Activated CD4-positive, alpha-beta T cell treated with anti-CD3 and anti-CD28 coated beads, Interleukin-2, amount 10 ng/mL, durations not matched to agents 7 days and 5 days (primary cell): ENCODE measurements at regions not wholly inside any gene's neighbourhood (a gene's known extent, or its start where the extent isn't known, plus 50 kb on each side); places are given as distances from the start of the nearest gene placed in this dataset.
"Not testable (repeated sequence)": the region's sequence is repeated elsewhere in the genome, so short reads cannot be mapped to it uniquely, and the experiment has no call there.

Source experiments
- CTCF ChIA-PET: fragments of 350-600 bp; sonication (Branson Sonifier 250); formaldehyde crosslinking; loops from one replicate; lab custom pipeline; 2021; ENCODE audit warnings: antibody characterized with exemption; lab: Charles Lee
- POLR2A ChIA-PET: fragments of 350-600 bp; sonication (Branson Sonifier 250); formaldehyde crosslinking; loops from one replicate; lab custom pipeline; 2021; ENCODE audit warnings: antibody characterized with exemption; lab: Charles Lee
- DNase-seq: peaks from one replicate; pipeline ENCODE4 v3.0.0-alpha.2; 2020
- H3K27ac Mint-ChIP-seq: one replicate; pipeline ENCODE4 v1.8.0; 2021; ENCODE audit warnings: mild to moderate bottlenecking, moderate library complexity, mixed read lengths
- H3K27me3 Mint-ChIP-seq: one replicate; pipeline ENCODE4 v1.8.0; 2021; ENCODE audit warnings: mixed read lengths
- H3K36me3 Mint-ChIP-seq: one replicate; pipeline ENCODE4 v1.8.0; 2021; ENCODE audit warnings: low read depth, mixed read lengths
- H3K4me1 Mint-ChIP-seq: one replicate; pipeline ENCODE4 v1.8.0; 2021; ENCODE audit warnings: mixed read lengths
- H3K4me3 Mint-ChIP-seq: one replicate; pipeline ENCODE4 v1.8.0; 2021; ENCODE audit warnings: mild to moderate bottlenecking, moderate library complexity, mixed read lengths
- H3K9me3 Mint-ChIP-seq: one replicate; pipeline ENCODE4 v1.8.0; 2021; ENCODE audit warnings: mixed read lengths

GRCh38 chr7:52179934-52180333 is 855.5 kb upstream of the POM121L12 start:
- Mint-ChIP-seq H3K36me3 (no peaks in the 10 kb centered on the region), H3K9me3 (peaks cover 5% of the 10 kb centered on the region), H3K27ac (no peak overlapping the region), H3K4me3 (no peak overlapping the region), H3K27me3 (no peaks in the 10 kb centered on the region), H3K4me1 (no peaks in the 10 kb centered on the region)
- DNase-seq, result no peak
- CTCF ChIA-PET, result no interaction called here
- POLR2A ChIA-PET, result no interaction called here

GRCh38 chr7:52168085-52168484 is 851.5 kb upstream of the COBL start:
- Mint-ChIP-seq H3K4me3 (no peak overlapping the region), H3K4me1 (no peaks in the 10 kb centered on the region), H3K36me3 (no peaks in the 10 kb centered on the region), H3K27me3 (no peaks in the 10 kb centered on the region), H3K27ac (no peak overlapping the region), H3K9me3 (no peaks in the 10 kb centered on the region)
- ChIA-PET POLR2A (no interaction called here), CTCF (no interaction called here)
- no peak for DNase-seq

DNA sequence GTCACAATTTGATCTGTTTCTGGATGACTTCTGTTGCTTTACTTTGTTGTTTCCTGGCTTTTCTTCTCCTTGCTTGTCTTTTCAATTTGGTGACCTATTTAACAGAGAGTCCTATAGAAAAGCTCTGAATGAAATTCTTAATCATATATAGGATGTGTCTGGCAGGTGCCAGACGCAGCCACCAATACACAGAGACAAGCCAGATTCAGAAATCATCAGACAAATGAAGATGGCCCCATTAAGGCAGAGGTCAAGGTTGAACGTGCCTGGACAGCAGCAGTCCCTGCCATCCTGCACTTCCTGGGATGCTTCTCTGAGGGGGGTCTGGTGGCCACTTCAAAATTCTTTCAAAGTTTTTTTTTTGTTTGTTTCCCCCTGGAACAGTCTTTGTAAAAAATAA is 846.7 kb upstream of the COBL start:
- no peaks in the 10 kb centered on the region for H3K4me1 Mint-ChIP-seq
- POLR2A ChIA-PET, result no interaction called here
- H3K9me3 Mint-ChIP-seq, result no peaks in the 10 kb centered on the region
- DNase-seq, result no peak
- H3K4me3 Mint-ChIP-seq, result no peak overlapping the region
- H3K36me3 Mint-ChIP-seq, result no peaks in the 10 kb centered on the region
- CTCF ChIA-PET, result no interaction called here
- H3K27ac Mint-ChIP-seq, result no peak overlapping the region
- H3K27me3 Mint-ChIP-seq, result no peaks in the 10 kb centered on the region

DNA sequence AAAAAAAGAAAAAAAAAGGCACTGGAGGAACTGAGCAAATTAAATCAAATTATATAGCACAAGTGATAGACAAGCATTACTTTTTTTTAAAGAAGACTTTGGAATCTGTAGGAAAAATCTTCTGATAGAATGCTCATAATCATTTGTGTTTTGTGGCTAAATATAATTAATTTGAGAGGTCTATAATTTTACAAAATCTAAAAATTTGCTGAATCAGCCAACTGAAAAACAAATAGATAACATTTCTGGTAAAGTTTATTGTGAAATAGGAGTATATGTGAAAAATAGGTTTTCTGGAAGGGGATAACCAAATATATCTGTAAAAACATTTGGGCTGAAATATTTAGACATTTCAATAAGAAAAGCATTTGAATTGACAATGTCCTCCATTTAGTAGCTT is 844.9 kb upstream of the COBL start:
- H3K4me1 Mint-ChIP-seq, result no peaks in the 10 kb centered on the region
- H3K36me3 Mint-ChIP-seq, result no peaks in the 10 kb centered on the region
- DNase-seq, result no peak
- H3K27me3 Mint-ChIP-seq, result no peaks in the 10 kb centered on the region
- CTCF ChIA-PET, result no interaction called here
- H3K27ac Mint-ChIP-seq, result no peak overlapping the region
- H3K9me3 Mint-ChIP-seq, result no peaks in the 10 kb centered on the region
- H3K4me3 Mint-ChIP-seq, result no peak overlapping the region
- POLR2A ChIA-PET, result no interaction called here

DNA sequence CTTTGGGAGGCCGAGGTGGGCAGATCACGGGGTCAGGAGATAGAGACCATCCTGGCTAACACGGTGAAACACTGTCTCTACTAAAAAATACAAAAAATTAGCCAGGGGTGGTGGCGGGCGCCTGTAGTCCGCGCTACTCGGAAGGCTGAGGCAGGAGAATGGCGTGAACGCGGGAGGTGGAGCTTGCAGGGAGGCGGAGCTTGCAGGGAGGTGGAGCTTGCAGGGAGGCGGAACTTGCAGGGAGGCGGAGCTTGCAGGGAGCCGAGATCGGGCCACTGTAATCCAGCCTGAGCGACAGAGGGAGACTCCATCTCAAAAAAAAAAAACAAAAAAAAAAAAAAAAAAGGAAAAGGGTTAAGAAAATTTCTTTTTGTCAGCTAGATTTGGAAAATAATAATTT is 842.8 kb upstream of the COBL start:
- H3K27ac Mint-ChIP-seq, H3K9me3 Mint-ChIP-seq, CTCF ChIA-PET, POLR2A ChIA-PET, H3K4me3 Mint-ChIP-seq, H3K36me3 Mint-ChIP-seq, DNase-seq, H3K27me3 Mint-ChIP-seq, H3K4me1 Mint-ChIP-seq: not testable (repeated sequence)

GRCh38 chr7:52154382-52154781 is 837.8 kb upstream of the COBL start:
- no peaks in the 10 kb centered on the region for H3K36me3 Mint-ChIP-seq
- no peak for DNase-seq
- H3K9me3 Mint-ChIP-seq, result no peaks in the 10 kb centered on the region

DNA sequence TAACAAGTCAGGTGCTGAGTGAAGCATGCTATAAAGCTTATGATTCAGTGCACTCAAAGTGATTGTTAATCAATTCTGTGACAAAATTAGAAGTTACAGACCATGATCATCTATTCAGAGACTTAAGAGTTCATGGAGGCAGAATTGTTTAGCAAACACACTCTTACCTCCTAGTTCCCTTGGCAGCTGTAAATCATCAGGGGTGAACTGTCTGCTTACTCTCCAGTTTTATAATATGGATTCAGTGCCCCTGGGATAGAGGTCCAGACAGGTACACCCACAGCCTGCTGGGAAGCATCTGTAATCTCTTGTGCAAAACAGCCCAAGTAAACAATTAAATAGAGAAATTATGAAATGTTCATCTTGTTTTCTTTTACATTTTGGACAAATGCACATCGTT is 835.0 kb upstream of the COBL start:
- POLR2A ChIA-PET, result no interaction called here

More at GRCh38 chr7:52154382-52154781, 837.8 kb upstream of the COBL start:
- Mint-ChIP-seq H3K4me3 (no peak overlapping the region), H3K4me1 (no peaks in the 10 kb centered on the region), H3K27ac (no peak overlapping the region), H3K27me3 (no peaks in the 10 kb centered on the region)
- POLR2A ChIA-PET, result no interaction called here
- CTCF ChIA-PET, result no interaction called here

DNA sequence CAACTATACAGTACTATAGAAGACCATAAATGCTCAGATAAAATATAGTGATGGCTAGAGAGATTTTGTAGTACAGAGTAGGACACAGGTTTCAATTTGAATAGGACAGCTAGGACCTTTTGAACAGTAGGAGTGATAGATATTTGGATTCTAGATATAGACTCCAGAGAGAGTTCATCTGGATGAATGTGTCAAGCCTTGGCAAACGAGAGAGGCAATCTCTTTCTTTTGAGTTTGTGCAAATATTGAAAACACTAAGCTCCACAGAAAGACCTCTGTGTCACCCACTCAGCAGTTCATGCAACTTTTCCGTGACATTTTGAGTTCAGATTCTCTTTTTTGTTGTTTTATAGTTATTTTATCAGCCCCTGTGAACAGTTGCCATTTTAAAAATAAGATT is 834.3 kb upstream of the COBL start:
- ChIA-PET CTCF (no interaction called here), POLR2A (no interaction called here)

More for the DNA sequence above, 835.0 kb upstream of the COBL start:
- Mint-ChIP-seq H3K4me3 (no peak overlapping the region), H3K36me3 (no peaks in the 10 kb centered on the region), H3K27me3 (no peaks in the 10 kb centered on the region), H3K9me3 (no peaks in the 10 kb centered on the region), H3K27ac (no peak overlapping the region), H3K4me1 (no peaks in the 10 kb centered on the region)
- DNase-seq, result no peak
- CTCF ChIA-PET, result no interaction called here

GRCh38 chr7:52146871-52147634 is 830.4 kb upstream of the COBL start:
- Mint-ChIP-seq H3K9me3 (peaks cover 3% of the 10 kb centered on the region), H3K36me3 (no peaks in the 10 kb centered on the region), H3K4me1 (no peaks in the 10 kb centered on the region), H3K4me3 (no peak overlapping the region), H3K27me3 (no peaks in the 10 kb centered on the region), H3K27ac (no peak overlapping the region)
- ChIA-PET POLR2A (no interaction called here), CTCF (no interaction called here)
- DNase-seq, result no peak

More for the DNA sequence above, 834.3 kb upstream of the COBL start:
- Mint-ChIP-seq H3K36me3 (no peaks in the 10 kb centered on the region), H3K27me3 (no peaks in the 10 kb centered on the region), H3K9me3 (no peaks in the 10 kb centered on the region), H3K27ac (no peak overlapping the region), H3K4me1 (no peaks in the 10 kb centered on the region), H3K4me3 (no peak overlapping the region)
- DNase-seq, result no peak

DNA sequence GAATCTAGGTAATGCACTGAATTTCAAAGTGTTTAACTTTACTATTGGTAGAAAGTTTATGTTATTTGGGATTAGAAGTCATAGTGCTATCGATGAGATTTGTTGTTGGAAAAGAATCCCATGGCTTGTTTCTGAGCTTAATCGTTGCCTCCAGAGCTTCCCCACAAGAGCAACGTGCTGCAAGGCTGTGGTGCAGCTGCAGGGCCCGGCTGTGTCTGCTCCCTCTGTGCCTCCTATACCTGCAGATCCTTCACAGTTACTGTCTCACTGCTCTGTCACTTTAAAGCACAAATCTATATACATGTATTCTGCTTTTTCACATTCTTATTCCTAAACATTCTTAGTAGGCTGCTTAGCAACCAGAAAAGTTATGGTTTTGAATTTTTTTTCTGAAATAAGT is 826.6 kb upstream of the COBL start:
- CTCF ChIA-PET, result no interaction called here
- Mint-ChIP-seq H3K36me3 (no peaks in the 10 kb centered on the region), H3K27ac (no peak overlapping the region), H3K4me1 (no peaks in the 10 kb centered on the region), H3K27me3 (no peaks in the 10 kb centered on the region), H3K4me3 (no peak overlapping the region), H3K9me3 (peaks cover 11% of the 10 kb centered on the region)
- POLR2A ChIA-PET, result no interaction called here
- no peak for DNase-seq

DNA sequence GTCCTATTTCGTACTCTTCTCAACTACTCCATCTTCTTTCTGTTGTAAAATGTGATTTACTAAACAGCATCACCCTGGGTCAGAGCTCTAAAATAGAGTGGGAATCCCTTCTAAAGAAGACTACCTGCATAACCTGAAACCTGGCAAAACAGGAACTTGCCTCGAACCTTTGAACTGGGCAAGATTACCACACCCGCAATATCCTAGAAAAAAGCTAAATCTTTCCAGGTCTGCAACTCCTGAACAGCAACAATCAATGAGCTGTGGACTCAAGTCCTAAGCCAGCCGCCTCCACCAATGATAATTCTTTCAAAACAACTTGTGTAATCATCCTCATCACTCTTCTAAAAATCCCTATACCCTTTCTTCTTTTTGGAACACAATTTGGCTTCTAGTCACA is 824.2 kb upstream of the COBL start:
- H3K4me3 Mint-ChIP-seq, result no peak overlapping the region
- no peaks in the 10 kb centered on the region for H3K4me1 Mint-ChIP-seq
- CTCF ChIA-PET, result no interaction called here
- H3K27ac Mint-ChIP-seq, result no peak overlapping the region
- POLR2A ChIA-PET, result no interaction called here
- H3K27me3 Mint-ChIP-seq, result no peaks in the 10 kb centered on the region
- peaks cover 11% of the 10 kb centered on the region for H3K9me3 Mint-ChIP-seq
- DNase-seq, result no peak
- no peaks in the 10 kb centered on the region for H3K36me3 Mint-ChIP-seq

GRCh38 chr7:52135403-52135802 is 818.8 kb upstream of the COBL start:
- Mint-ChIP-seq H3K36me3 (no peaks in the 10 kb centered on the region), H3K27me3 (no peaks in the 10 kb centered on the region), H3K4me1 (no peaks in the 10 kb centered on the region), H3K9me3 (peaks cover 6% of the 10 kb centered on the region), H3K27ac (no peak overlapping the region), H3K4me3 (no peak overlapping the region)
- ChIA-PET POLR2A (no interaction called here), CTCF (no interaction called here)
- DNase-seq, result no peak

DNA sequence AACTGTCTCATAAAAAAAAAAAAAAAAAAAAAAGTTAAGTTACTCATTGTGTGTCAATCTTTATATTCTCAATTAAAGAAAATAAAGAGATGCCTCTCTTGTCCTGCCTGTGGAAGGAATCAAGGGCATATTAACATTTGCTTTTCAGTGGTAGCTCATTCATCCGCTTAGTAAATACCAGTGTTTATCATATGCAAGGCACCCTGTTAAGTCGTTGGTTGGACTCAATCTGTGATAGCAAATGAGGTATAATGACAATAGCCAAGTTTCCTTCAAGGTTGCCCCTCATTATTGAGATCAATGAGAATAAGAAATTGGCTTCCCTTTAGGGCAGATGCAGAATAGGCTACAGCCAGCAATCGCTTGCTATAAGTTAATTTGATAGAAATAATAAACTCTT is 812.7 kb upstream of the COBL start:
- no peaks in the 10 kb centered on the region for H3K27me3 Mint-ChIP-seq
- no peak overlapping the region for H3K4me3 Mint-ChIP-seq
- H3K36me3 Mint-ChIP-seq, result no peaks in the 10 kb centered on the region
- DNase-seq, result no peak
- no peaks in the 10 kb centered on the region for H3K4me1 Mint-ChIP-seq
- CTCF ChIA-PET, result no interaction called here
- H3K9me3 Mint-ChIP-seq, result peaks cover 2% of the 10 kb centered on the region
- POLR2A ChIA-PET, result no interaction called here
- no peak overlapping the region for H3K27ac Mint-ChIP-seq

DNA sequence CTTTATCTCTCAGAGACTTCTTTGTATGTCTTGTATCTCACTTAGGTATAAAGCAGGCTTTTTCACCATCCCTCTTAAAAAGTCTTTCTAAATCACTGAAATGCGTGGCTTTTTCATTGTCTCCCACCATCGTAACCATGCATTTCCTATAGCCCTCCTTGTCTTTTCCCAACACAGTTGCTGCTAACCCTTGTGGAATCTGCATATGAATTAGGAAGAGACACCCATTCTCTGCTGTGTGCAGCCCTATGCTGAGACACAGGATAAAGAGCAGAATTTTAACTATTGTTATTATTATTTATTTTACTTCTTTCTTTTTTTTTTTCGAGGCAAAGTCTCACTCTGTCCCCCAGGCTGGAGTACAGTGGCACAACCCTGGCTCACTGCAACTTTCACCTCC is 804.3 kb upstream of the COBL start:
- no peaks in the 10 kb centered on the region for H3K9me3 Mint-ChIP-seq
- no peaks in the 10 kb centered on the region for H3K4me1 Mint-ChIP-seq
- no peak for DNase-seq
- H3K27me3 Mint-ChIP-seq, result no peaks in the 10 kb centered on the region
- no peak overlapping the region for H3K4me3 Mint-ChIP-seq
- H3K27ac Mint-ChIP-seq, result no peak overlapping the region
- no peaks in the 10 kb centered on the region for H3K36me3 Mint-ChIP-seq
- ChIA-PET POLR2A (interaction anchor here (0.6 kb wide), 1 partner anchor 57 kb away, joined by 6 read pairs; no protein-coding TSS in a partner anchor), CTCF (no interaction called here)
